Trophoblast cell (in vitro differentiated cells and primary cell): ENCODE measurements at regions not wholly inside any gene's neighbourhood (a gene's known extent, or its start where the extent isn't known, plus 50 kb on each side); places are given as distances from the start of the nearest gene placed in this dataset.
A peak's percentile ranks its signal among the peaks of the same experiment; 100 is the strongest.

Experiments used
- DNase-seq, 2 donors: peaks; one replicate each; pipeline ENCODE4 v3.0.0-alpha.2; 2016
- H2AFZ ChIP-seq: 2 replicates; pipeline ENCODE4 v1.6.1; 2013; ENCODE audit warnings: low read length, moderate library complexity, mild to moderate bottlenecking; ENCODE audit not compliant: insufficient read depth, poor library complexity
- H2AK5ac ChIP-seq: 2 replicates; pipeline ENCODE4 v1.6.1; 2013; ENCODE audit warnings: mild to moderate bottlenecking, low read length
- H2BK120ac ChIP-seq: 2 replicates; pipeline ENCODE4 v1.6.1; 2013; ENCODE audit warnings: low read length, mild to moderate bottlenecking, moderate library complexity; ENCODE audit not compliant: insufficient read depth, poor library complexity
- H2BK12ac ChIP-seq: 2 replicates; pipeline ENCODE4 v1.6.1; 2013; ENCODE audit warnings: mild to moderate bottlenecking, low read length, moderate library complexity
- H2BK5ac ChIP-seq: 2 replicates; pipeline ENCODE4 v1.6.1; 2013; ENCODE audit warnings: low read length, low read depth, moderate library complexity, mild to moderate bottlenecking; ENCODE audit not compliant: poor library complexity
- H3K14ac ChIP-seq: 2 replicates; pipeline ENCODE4 v1.6.1; 2013; ENCODE audit warnings: mild to moderate bottlenecking, low read length
- H3K18ac ChIP-seq: 2 replicates; pipeline ENCODE4 v1.6.1; 2013; ENCODE audit warnings: mild to moderate bottlenecking, low read length
- H3K23ac ChIP-seq: 2 replicates; pipeline ENCODE4 v1.6.1; 2013; ENCODE audit warnings: low read length
- H3K27ac ChIP-seq: 2 replicates; pipeline ENCODE4 v1.5.1; 2013; ENCODE audit warnings: low read depth, mild to moderate bottlenecking, inconsistent platforms, low read length, moderate library complexity
- H3K27me3 ChIP-seq: 2 replicates; pipeline ENCODE4 v1.6.1; 2013; ENCODE audit warnings: inconsistent platforms, mild to moderate bottlenecking, low read length, moderate library complexity; ENCODE audit not compliant: insufficient read depth
- H3K36me3 ChIP-seq, 2 experiments: 1 replicate in 1 of 2; 2 replicates in 1 of 2; pipeline ENCODE4 v1.6.1; 2013; ENCODE audit warnings: low read length in 2 of 2, mild to moderate bottlenecking in 2 of 2, moderate library complexity in 1 of 2; ENCODE audit not compliant: insufficient read depth in 2 of 2, control insufficient read depth in 1 of 2
- H3K4ac ChIP-seq: 2 replicates; pipeline ENCODE4 v1.6.1; 2013; ENCODE audit warnings: low read depth, mild to moderate bottlenecking, low read length, moderate library complexity
- H3K4me1 ChIP-seq, 2 experiments: 1 replicate in 1 of 2; 2 replicates in 1 of 2; pipeline ENCODE4 v1.6.1; 2013; ENCODE audit warnings: low read length in 2 of 2, mild to moderate bottlenecking in 2 of 2, moderate library complexity in 1 of 2; ENCODE audit not compliant: insufficient read depth in 2 of 2, control insufficient read depth in 1 of 2
- H3K4me2 ChIP-seq: 2 replicates; pipeline ENCODE4 v1.6.1; 2013; ENCODE audit warnings: inconsistent platforms, mild to moderate bottlenecking, low read length, moderate library complexity
- H3K4me3 ChIP-seq: 2 replicates; pipeline ENCODE4 v1.5.1; 2013; ENCODE audit warnings: mild to moderate bottlenecking, low read depth, low read length, inconsistent platforms
- H3K79me1 ChIP-seq: one replicate; pipeline ENCODE4 v1.6.1; 2013; ENCODE audit warnings: low read length
- H3K79me2 ChIP-seq: 2 replicates; pipeline ENCODE4 v1.6.1; 2013; ENCODE audit warnings: low read length, mild to moderate bottlenecking; ENCODE audit not compliant: control insufficient read depth, insufficient read depth, poor library complexity
- H3K9ac ChIP-seq: 2 replicates; pipeline ENCODE4 v1.6.1; 2013; ENCODE audit warnings: mild to moderate bottlenecking, low read length
- H3K9me3 ChIP-seq: 2 replicates; pipeline ENCODE4 v1.6.1; 2013; ENCODE audit warnings: low read depth, mild to moderate bottlenecking, control low read depth, inconsistent platforms, low read length; ENCODE audit not compliant: insufficient read depth
- H4K12ac ChIP-seq: 2 replicates; pipeline ENCODE4 v1.6.1; 2013; ENCODE audit warnings: low read depth, mild to moderate bottlenecking, low read length, moderate library complexity
- H4K8ac ChIP-seq: 2 replicates; pipeline ENCODE4 v1.6.1; 2013; ENCODE audit warnings: low read depth, mild to moderate bottlenecking, low read length, moderate library complexity
- H4K91ac ChIP-seq: one replicate; pipeline ENCODE4 v1.6.1; 2013; ENCODE audit warnings: low read depth, mild to moderate bottlenecking, low read length, moderate library complexity
- WGBS: extraction: QIAGEN DNeasy Blood & Tissue Kit; methylation state at CpG from one replicate; pipeline ENCODE4 v1.1.7; 2013; ENCODE audit warnings: missing lambda C conversion rate; ENCODE audit not compliant: insufficient read length, insufficient coverage; ENCODE audit errors: extremely low coverage; 5-methylcytosine and 5-hydroxymethylcytosine counted together

GRCh38 chr1:8267307-8267706 is 50.6 kb upstream of the SLC45A1 start:
- Histone ChIP-seq H3K23ac (no peak overlapping the region), H3K9ac (no peak overlapping the region), H3K18ac (no peak overlapping the region), H3K27me3 (no peaks in the 10 kb centered on the region), H3K4me3 (no peak overlapping the region), H2BK12ac (peak overlapping the region; percentile 95), H3K27ac (no peak overlapping the region), H4K12ac (no peak overlapping the region), H3K4me2 (no peak overlapping the region), H2AK5ac (peak overlapping the region; percentile 81), H3K4me1 (peaks cover 7 to 8% of the 10 kb centered on the region in 2 experiments), H2AFZ (no peak overlapping the region), H3K79me2 (peaks cover 3% of the 10 kb centered on the region), H3K4ac (no peak overlapping the region), H4K91ac (peak overlapping the region; percentile 26), H2BK120ac (peak overlapping the region; percentile 30), H2BK5ac (no peak overlapping the region), H3K14ac (peak overlapping the region; percentile 70), H3K79me1 (peaks cover 18% of the 10 kb centered on the region), H3K9me3 (no peaks in the 10 kb centered on the region), H3K36me3 (no peaks in the 10 kb centered on the region), H4K8ac (no peak overlapping the region)
- DNase-seq = no peak
- no CpG with 5 or more reads among the region's 5 CpGs for WGBS

DNA sequence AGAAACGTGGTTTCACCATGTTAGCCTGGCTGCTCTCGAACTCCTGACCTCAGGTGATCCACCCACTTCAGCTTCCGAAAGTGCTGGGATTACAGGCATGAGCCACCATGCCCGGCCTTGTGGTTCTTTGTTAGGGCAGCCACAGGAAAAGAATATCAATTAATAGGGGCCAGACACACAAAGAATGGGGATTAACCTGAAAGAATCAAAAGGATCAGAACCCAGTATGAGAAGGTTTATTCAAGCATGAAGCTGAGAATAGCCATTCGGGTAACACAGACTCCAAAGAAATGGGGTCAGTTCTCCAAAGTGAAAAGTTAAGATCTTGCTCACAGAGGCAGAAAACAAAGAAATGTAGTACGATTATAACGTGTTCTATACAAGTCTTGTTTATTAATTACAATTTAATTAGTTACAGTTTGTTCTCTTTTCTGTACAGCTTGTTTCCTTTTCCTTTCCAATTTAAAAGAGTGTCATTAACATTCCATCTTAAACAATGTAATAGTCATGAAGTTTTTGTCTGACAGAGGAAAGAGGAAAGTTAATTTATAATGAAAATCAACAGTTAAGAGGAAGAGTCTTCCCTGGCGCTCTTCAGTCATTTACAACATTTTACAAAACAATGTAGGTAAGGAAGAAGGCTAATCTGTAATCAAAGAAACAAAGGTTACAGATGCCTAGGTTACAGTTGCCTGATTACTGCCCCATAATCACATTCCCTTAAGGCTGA is 51.3 kb upstream of the SLC45A1 start:
- H2BK12ac ChIP-seq = no peak overlapping the region
- no peak overlapping the region for H2BK120ac ChIP-seq
- no peak overlapping the region for H3K23ac ChIP-seq
- no peak overlapping the region for H3K4me2 ChIP-seq
- H3K9ac ChIP-seq = no peak overlapping the region
- H3K4ac ChIP-seq = no peak overlapping the region
- no peak overlapping the region for H3K14ac ChIP-seq
- H4K12ac ChIP-seq = no peak overlapping the region
- H3K9me3 ChIP-seq = no peaks in the 10 kb centered on the region
- no peak overlapping the region for H4K8ac ChIP-seq
- no peak overlapping the region for H2AK5ac ChIP-seq
- H2AFZ ChIP-seq = no peak overlapping the region
- no peak overlapping the region for H4K91ac ChIP-seq
- peaks cover 7 to 8% of the 10 kb centered on the region in 2 experiments for H3K4me1 ChIP-seq
- no CpG with 5 or more reads among the region's 8 CpGs for WGBS
- H2BK5ac ChIP-seq = no peak overlapping the region
- peaks cover 3% of the 10 kb centered on the region for H3K79me2 ChIP-seq
- H3K36me3 ChIP-seq = no peaks in the 10 kb centered on the region
- no peak for DNase-seq
- no peak overlapping the region for H3K18ac ChIP-seq
- no peak overlapping the region for H3K27ac ChIP-seq
- no peaks in the 10 kb centered on the region for H3K27me3 ChIP-seq
- peaks cover 18% of the 10 kb centered on the region for H3K79me1 ChIP-seq
- no peak overlapping the region for H3K4me3 ChIP-seq

GRCh38 chr1:8263791-8264190 is 54.1 kb upstream of the SLC45A1 start:
- Histone ChIP-seq H3K27me3 (no peaks in the 10 kb centered on the region), H2BK12ac (no peak overlapping the region), H2BK120ac (peak overlapping the region; percentile 36), H3K23ac (no peak overlapping the region), H3K79me1 (peaks cover 7% of the 10 kb centered on the region), H3K9me3 (no peaks in the 10 kb centered on the region), H3K27ac (no peak overlapping the region), H3K18ac (no peak overlapping the region), H3K36me3 (no peaks in the 10 kb centered on the region), H3K79me2 (no peaks in the 10 kb centered on the region), H3K4me3 (no peak overlapping the region), H2AFZ (no peak overlapping the region), H3K14ac (no peak overlapping the region), H3K4me1 (peaks cover 5 to 11% of the 10 kb centered on the region in 2 experiments), H3K9ac (no peak overlapping the region), H4K91ac (peak overlapping the region; percentile 32), H3K4me2 (no peak overlapping the region), H2AK5ac (peak overlapping the region; percentile 59), H4K8ac (no peak overlapping the region), H2BK5ac (no peak overlapping the region), H4K12ac (no peak overlapping the region), H3K4ac (no peak overlapping the region)
- DNase-seq = peak in 1 of 2 donors; percentile 33
- WGBS = no CpG with 5 or more reads among the region's 4 CpGs

GRCh38 chr1:8261398-8261762 is 56.5 kb upstream of the SLC45A1 start:
- Histone ChIP-seq H3K27me3 (no peaks in the 10 kb centered on the region), H3K79me1 (peaks cover 9% of the 10 kb centered on the region), H2BK120ac (no peak overlapping the region), H3K4ac (no peak overlapping the region), H3K4me3 (no peak overlapping the region), H3K4me2 (no peak overlapping the region), H3K36me3 (no peaks in the 10 kb centered on the region), H2AFZ (no peak overlapping the region), H3K18ac (no peak overlapping the region), H4K91ac (no peak overlapping the region), H2AK5ac (no peak overlapping the region), H4K12ac (no peak overlapping the region), H3K14ac (no peak overlapping the region), H4K8ac (no peak overlapping the region), H3K4me1 (peaks cover 5 to 20% of the 10 kb centered on the region in 2 experiments), H3K9ac (no peak overlapping the region), H3K27ac (no peak overlapping the region), H2BK5ac (no peak overlapping the region), H3K23ac (no peak overlapping the region), H2BK12ac (no peak overlapping the region), H3K9me3 (no peaks in the 10 kb centered on the region), H3K79me2 (no peaks in the 10 kb centered on the region)
- no CpG with 5 or more reads among the region's 1 CpG for WGBS
- DNase-seq = no peak
